OCI-LY7 (cell line): ENCODE measurements at regions not wholly inside any gene's neighbourhood (a gene's known extent, or its start where the extent isn't known, plus 50 kb on each side); places are given as distances from the start of the nearest gene placed in this dataset.

Experiments
- CTCF ChIP-seq: fragments of 200-600 bp; sonication (generic); conservative IDR thresholded peaks from 2 replicates; pipeline ENCODE4 v1.5.1; 2014; ENCODE audit warnings: mild to moderate bottlenecking, antibody characterized with exemption, low read length, moderate library complexity, mixed read lengths
- EZH2phosphoT487 ChIP-seq: fragments of 200-600 bp; sonication (generic); IDR thresholded peaks from 2 replicates; pipeline ENCODE4 v1.6.1; 2018; ENCODE audit warnings: low read depth, borderline replicate concordance, mild to moderate bottlenecking, mixed run types, antibody characterized with exemption, low read length, moderate library complexity, mixed read lengths

- TF ChIP-seq CTCF (no peak), EZH2phosphoT487 (no peak)
Observed at GRCh38 chr3:165568907-165569462, 268.2 kb downstream of the BCHE start.
